ENCODE measurements at regions not wholly inside any gene's neighbourhood (a gene's known extent, or its start where the extent isn't known, plus 50 kb on each side); places are given as distances from the start of the nearest gene placed in this dataset.

GRCh38 chr17:69972251-69972650 is 102.8 kb upstream of the KCNJ16 start:
- DNase-seq (no peak), ATAC-seq (no peak)
- in situ Hi-C loops (cut with MboI; ENCODE audit: low sequenced_read_pairs in 4 of 4) = no loop called here
- H3K9me3 ChIP-seq = no peaks in the 10 kb centered on the region
- TF ChIP-seq POLR2A (IDR thresholded peaks at IDR 0.05) = no peak
- no peak for TF ChIP-seq CTCF (IDR thresholded peaks at IDR 0.05 in 4 of 5, conservative IDR thresholded peaks at IDR 0.05 in 1 of 5)
- intact Hi-C loops (cut with DNase I; ENCODE audit: low total_unique reads) = no loop called here
- H3K4me1 ChIP-seq = no peaks in the 10 kb centered on the region
- no peaks in the 10 kb centered on the region for H3K36me3 ChIP-seq
- H3K27me3 ChIP-seq = no peaks in the 10 kb centered on the region
- no peak overlapping the region for H3K4me3 ChIP-seq
- H3K27ac ChIP-seq = no peak overlapping the region

DNA sequence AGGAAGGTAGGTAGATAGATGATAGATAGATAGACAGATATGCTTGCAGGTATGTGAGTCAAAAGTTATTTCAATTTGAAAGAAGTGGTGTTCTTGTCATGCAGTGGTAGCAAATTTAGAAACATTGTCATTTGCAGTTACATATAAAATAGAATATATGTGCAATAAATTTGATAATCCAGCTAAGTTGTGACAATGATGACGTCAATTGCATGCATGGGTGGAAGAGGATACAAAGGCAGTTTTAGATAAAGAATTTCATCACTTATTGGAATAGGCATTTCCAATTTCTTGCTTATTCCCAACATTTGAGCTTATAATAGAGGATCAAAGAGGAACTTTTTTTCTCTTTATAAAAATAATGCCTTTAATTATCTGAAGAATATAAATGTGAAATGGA is 99.2 kb upstream of the KCNJ16 start:
- no peak for DNase-seq
- intact Hi-C loops (cut with DNase I; ENCODE audit: low total_unique reads) (no loop called here), in situ Hi-C loops (cut with MboI; ENCODE audit: low sequenced_read_pairs in 4 of 4) (no loop called here)
- TF ChIP-seq POLR2A (IDR thresholded peaks at IDR 0.05) (no peak), CTCF (IDR thresholded peaks at IDR 0.05 in 4 of 5, conservative IDR thresholded peaks at IDR 0.05 in 1 of 5) (no peak)
- Histone ChIP-seq H3K36me3 (no peaks in the 10 kb centered on the region), H3K27me3 (no peaks in the 10 kb centered on the region), H3K4me1 (no peaks in the 10 kb centered on the region), H3K4me3 (no peak overlapping the region), H3K27ac (no peak overlapping the region), H3K9me3 (no peaks in the 10 kb centered on the region)
- ATAC-seq = no peak

DNA sequence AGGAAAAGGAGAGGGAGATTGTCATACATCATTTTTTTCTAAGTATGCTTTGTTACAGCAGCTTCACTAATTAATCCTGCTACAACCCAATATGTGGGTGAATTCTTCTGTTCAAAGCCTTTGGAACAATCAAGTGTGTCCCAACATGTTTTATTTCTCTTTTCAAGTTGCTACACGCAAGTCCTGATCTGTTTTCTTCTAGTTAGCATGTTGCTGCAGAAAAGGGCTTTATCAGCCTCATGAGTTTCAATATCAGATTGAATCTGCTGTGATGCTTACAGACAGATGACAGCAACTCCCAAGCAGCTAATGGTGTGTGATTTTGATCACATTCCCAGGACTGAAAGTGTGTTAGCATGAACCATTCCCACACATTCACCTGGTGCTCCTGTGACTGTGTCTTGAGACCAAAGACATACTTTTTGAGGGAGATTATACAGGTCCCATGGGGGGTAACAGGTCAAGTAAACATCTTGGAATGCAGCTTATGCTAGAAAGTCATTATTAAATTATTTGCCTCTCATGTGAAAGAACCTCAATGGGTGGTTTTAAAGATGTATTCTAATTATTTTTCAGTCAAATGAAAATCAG is 96.9 kb upstream of the KCNJ16 start:
- ATAC-seq (no peak), DNase-seq (no peak)

DNA sequence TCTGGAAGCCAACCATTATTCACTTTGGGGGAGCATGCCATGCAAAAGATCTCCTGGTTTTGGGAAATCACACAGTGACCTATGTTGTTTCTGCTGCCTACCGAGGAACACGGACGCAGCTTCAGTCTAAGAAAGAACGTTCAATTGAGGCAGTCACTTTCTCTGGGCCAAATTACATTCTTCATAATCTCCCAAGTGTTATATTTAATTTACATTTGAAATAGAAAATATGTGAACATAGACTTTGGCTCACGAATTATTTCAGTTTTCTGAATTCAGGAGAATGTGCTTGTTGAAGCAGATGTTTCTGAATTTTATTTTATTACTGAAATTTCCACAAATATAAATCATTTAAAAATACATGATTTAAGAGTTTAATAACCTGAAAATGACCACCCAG is 93.6 kb upstream of the KCNJ16 start:
- no peaks in the 10 kb centered on the region for H3K4me1 ChIP-seq
- DNase-seq (no peak), ATAC-seq (no peak)
- H3K4me3 ChIP-seq = no peak overlapping the region
- no peaks in the 10 kb centered on the region for H3K27me3 ChIP-seq
- in situ Hi-C loops (cut with MboI; ENCODE audit: low sequenced_read_pairs in 4 of 4) = no loop called here
- no peak overlapping the region for H3K27ac ChIP-seq
- intact Hi-C loops (cut with DNase I; ENCODE audit: low total_unique reads) = no loop called here
- TF ChIP-seq POLR2A (IDR thresholded peaks at IDR 0.05) = no peak
- TF ChIP-seq CTCF (IDR thresholded peaks at IDR 0.05 in 4 of 5, conservative IDR thresholded peaks at IDR 0.05 in 1 of 5) = no peak
- H3K9me3 ChIP-seq = no peaks in the 10 kb centered on the region
- H3K36me3 ChIP-seq = no peaks in the 10 kb centered on the region

More for the DNA sequence above, 96.9 kb upstream of the KCNJ16 start:
- Histone ChIP-seq H3K27me3 (no peaks in the 10 kb centered on the region), H3K36me3 (no peaks in the 10 kb centered on the region), H3K27ac (no peak overlapping the region), H3K4me3 (no peak overlapping the region), H3K9me3 (no peaks in the 10 kb centered on the region), H3K4me1 (no peaks in the 10 kb centered on the region)
- intact Hi-C loops (cut with DNase I; ENCODE audit: low total_unique reads) (no loop called here), in situ Hi-C loops (cut with MboI; ENCODE audit: low sequenced_read_pairs in 4 of 4) (no loop called here)
- no peak for TF ChIP-seq POLR2A (IDR thresholded peaks at IDR 0.05)
- no peak for TF ChIP-seq CTCF (IDR thresholded peaks at IDR 0.05 in 4 of 5, conservative IDR thresholded peaks at IDR 0.05 in 1 of 5)

- Histone ChIP-seq H3K27ac (no peak overlapping the region), H3K27me3 (no peaks in the 10 kb centered on the region), H3K4me3 (no peak overlapping the region), H3K9me3 (no peaks in the 10 kb centered on the region), H3K4me1 (no peaks in the 10 kb centered on the region), H3K36me3 (no peaks in the 10 kb centered on the region)
- TF ChIP-seq POLR2A (IDR thresholded peaks at IDR 0.05) (no peak), CTCF (IDR thresholded peaks at IDR 0.05 in 4 of 5, conservative IDR thresholded peaks at IDR 0.05 in 1 of 5) (no peak)
- in situ Hi-C loops (cut with MboI; ENCODE audit: low sequenced_read_pairs in 4 of 4) = no loop called here
- ATAC-seq (no peak), DNase-seq (no peak)
- intact Hi-C loops (cut with DNase I; ENCODE audit: low total_unique reads) = no loop called here
Measured at GRCh38 chr17:69995476-69995875, 79.5 kb upstream of the KCNJ16 start.
